SK-N-SH (cell line): ENCODE measurements at regions not wholly inside any gene's neighbourhood (a gene's known extent, or its start where the extent isn't known, plus 50 kb on each side); places are given as distances from the start of the nearest gene placed in this dataset.

Experiments
- CTCF ChIA-PET: fragments of 300-600, 350-600 bp; formaldehyde crosslinking; extraction: SDS; loops from one replicate; lab custom pipeline; 2021; lab: Yijun Ruan, JAX
- POLR2A ChIA-PET: fragments of 350-600 bp; sonication (Branson Sonifier 250); formaldehyde crosslinking; extraction: SDS; loops from one replicate; lab custom pipeline; 2020; ENCODE audit warnings: antibody characterized with exemption, inconsistent platforms; lab: Yijun Ruan, JAX
- DNase-seq: peaks from one replicate; pipeline ENCODE4 v3.0.0; 2012
- H2AFZ ChIP-seq: fragments of 200-600 bp; sonication (generic); 2 replicates; pipeline ENCODE4 v1.8.1; 2016; ENCODE audit warnings: antibody characterized with exemption, mild to moderate bottlenecking, low read depth
- H3F3A ChIP-seq: fragments of 200-600 bp; sonication (generic); replicated peaks from 2 replicates; pipeline ENCODE3; 2016; ENCODE audit warnings: antibody characterized with exemption, mild to moderate bottlenecking; ENCODE audit not compliant: insufficient read depth
- H3K27ac ChIP-seq, 2 experiments: fragments of 200-500 bp in 1 of 2; fragments of 200-600 bp in 1 of 2; sonication (Bioruptor generic) in 1 of 2; sonication (generic), shearing (Covaris generic) in 1 of 2; 2 replicates each; pipeline versions ENCODE4 v1.5.1 to v1.6.1; 2014 to 2016; ENCODE audit warnings: low read depth in 2 of 2, inconsistent platforms in 1 of 2, low read length in 1 of 2, mild to moderate bottlenecking in 1 of 2, mixed read lengths in 1 of 2
- H3K27me3 ChIP-seq: fragments of 200-600 bp; sonication (generic), shearing (Covaris generic); 2 replicates; pipeline ENCODE4 v1.6.1; 2016; ENCODE audit warnings: mixed run types; ENCODE audit not compliant: insufficient read depth
- H3K36me3 ChIP-seq, 2 experiments: fragments of 200-500 bp in 1 of 2; fragments of 200-600 bp in 1 of 2; sonication (Bioruptor generic) in 1 of 2; sonication (generic) in 1 of 2; replicated peaks in 1 of 2; 2 replicates each; pipeline versions ENCODE3 to v1.5.1; 2014 to 2016; ENCODE audit warnings: low read length in 1 of 2, mild to moderate bottlenecking in 1 of 2; ENCODE audit not compliant: insufficient read depth in 2 of 2, control insufficient read depth in 1 of 2
- H3K4me1 ChIP-seq, 2 experiments: fragments of 200-500 bp in 1 of 2; fragments of 200-600 bp in 1 of 2; sonication (Bioruptor generic) in 1 of 2; sonication (generic), shearing (Covaris generic) in 1 of 2; 2 replicates each; pipeline versions ENCODE4 v1.5.1 to v1.6.1; 2014 to 2016; ENCODE audit warnings: low read depth in 1 of 2, low read length in 1 of 2, mixed run types in 1 of 2; ENCODE audit not compliant: insufficient read depth in 2 of 2, control insufficient read depth in 1 of 2
- H3K4me2 ChIP-seq: fragments of 200-600 bp; sonication (generic), shearing (Covaris generic); 2 replicates; pipeline ENCODE4 v1.6.1; 2017; ENCODE audit warnings: mixed run types
- H3K4me3 ChIP-seq, 2 experiments: fragments of 200-500 bp in 1 of 2; fragments of 200-600 bp in 1 of 2; sonication (Bioruptor generic) in 1 of 2; sonication (generic), shearing (Covaris generic) in 1 of 2; 2 replicates each; pipeline versions ENCODE4 v1.5.1 to v1.8.1; 2014 to 2016; ENCODE audit warnings: low read depth in 2 of 2, inconsistent platforms in 1 of 2, low read length in 1 of 2, mild to moderate bottlenecking in 1 of 2, mixed read lengths in 1 of 2, moderate library complexity in 1 of 2
- H3K79me2 ChIP-seq: fragments of 200-600 bp; sonication (generic); 2 replicates; pipeline ENCODE4 v1.8.1; 2017; ENCODE audit warnings: mild to moderate bottlenecking; ENCODE audit not compliant: insufficient read depth
- H3K9ac ChIP-seq: fragments of 200-600 bp; sonication (generic); 2 replicates; pipeline ENCODE4 v1.6.1; 2017; ENCODE audit warnings: mixed run types
- H3K9me2 ChIP-seq: fragments of 200-600 bp; sonication (generic); 2 replicates; pipeline ENCODE4 v1.6.1; 2017; ENCODE audit warnings: mixed run types
- H3K9me3 ChIP-seq: fragments of 200-600 bp; sonication (generic); 2 replicates; pipeline ENCODE4 v1.6.1; 2017; ENCODE audit warnings: mixed run types, mild to moderate bottlenecking, moderate library complexity
- H4K20me1 ChIP-seq: fragments of 200-600 bp; sonication (generic); 2 replicates; pipeline ENCODE4 v1.6.1; 2017; ENCODE audit warnings: mild to moderate bottlenecking, mixed run types; ENCODE audit not compliant: insufficient read depth
- CHD2 ChIP-seq: fragments of 150-350 bp; IDR thresholded peaks from 2 replicates; pipeline ENCODE4 v1.6.1; 2018; ENCODE audit warnings: low read length; ENCODE audit not compliant: partially characterized antibody
- EP300 ChIP-seq, 2 experiments: IDR thresholded peaks; 2 replicates each; pipeline versions ENCODE4 v1.4.0 to v1.6.1; 2012; ENCODE audit warnings: borderline replicate concordance in 1 of 2, low read depth in 1 of 2, low read length in 1 of 2
- EZH2phosphoT487 ChIP-seq: fragments of 200-600 bp; sonication (generic); IDR thresholded peaks from 2 replicates; pipeline ENCODE4 v1.6.1; 2017; ENCODE audit warnings: low read depth, mixed run types, mild to moderate bottlenecking, antibody characterized with exemption, moderate library complexity, borderline replicate concordance
- FOXJ3 ChIP-seq: sonication (generic); formaldehyde crosslinking; IDR thresholded peaks from 2 replicates; pipeline ENCODE4 v1.5.1; 2020; ENCODE audit warnings: mild to moderate bottlenecking, missing genetic modification reagents
- GATA2 ChIP-seq: sonication (generic); formaldehyde crosslinking; IDR thresholded peaks from 2 replicates; pipeline ENCODE4 v1.5.0; 2020; ENCODE audit warnings: mild to moderate bottlenecking, missing genetic modification reagents
- IRF3 ChIP-seq: fragments of 150-350 bp; IDR thresholded peaks from 2 replicates; pipeline ENCODE4 v1.6.1; 2016; ENCODE audit warnings: mild to moderate bottlenecking, low read depth, low read length
- MAX ChIP-seq: IDR thresholded peaks from 2 replicates; pipeline ENCODE4 v1.4.0; 2012; ENCODE audit warnings: low read depth
- MEF2A ChIP-seq: IDR thresholded peaks from 2 replicates; pipeline ENCODE4 v1.4.0; 2012; ENCODE audit warnings: low read depth, borderline replicate concordance
- NFIC ChIP-seq: IDR thresholded peaks from 2 replicates; pipeline ENCODE4 v1.4.0; 2012; ENCODE audit warnings: borderline replicate concordance
- POLR2AphosphoS5 ChIP-seq: IDR thresholded peaks from 2 replicates; pipeline ENCODE4 v1.6.1; 2012; ENCODE audit warnings: low read depth, low read length
- SMC3 ChIP-seq: IDR thresholded peaks from 2 replicates; pipeline ENCODE4 v1.6.1; 2012; ENCODE audit warnings: low read depth, low read length, improper control_type of control experiment
- TAF1 ChIP-seq: IDR thresholded peaks from 2 replicates; pipeline ENCODE4 v1.6.1; 2012; ENCODE audit warnings: low read depth, mild to moderate bottlenecking, low read length, moderate library complexity, borderline replicate concordance
- TCF12 ChIP-seq: IDR thresholded peaks from 2 replicates; pipeline ENCODE4 v1.4.0; 2012
- USF1 ChIP-seq: IDR thresholded peaks from 2 replicates; pipeline ENCODE4 v1.4.0; 2012; ENCODE audit warnings: low read depth, borderline replicate concordance
- USF2 ChIP-seq: fragments of 150-350 bp; IDR thresholded peaks from 2 replicates; pipeline ENCODE4 v1.6.1; 2017; ENCODE audit warnings: antibody characterized with exemption, low read length, low read depth, borderline replicate concordance
- ZBTB33 ChIP-seq: IDR thresholded peaks from 2 replicates; pipeline ENCODE4 v1.4.0; 2012; ENCODE audit warnings: low read depth, borderline replicate concordance
- WGBS: methylation state at CpG from one replicate; pipeline ENCODE4 v1.1.6; 2017; ENCODE audit warnings: low lambda C conversion rate; 5-methylcytosine and 5-hydroxymethylcytosine counted together

GRCh38 chr5:163997965-163998364, 492.5 kb downstream of the MAT2B start:
- no peaks in the 10 kb centered on the region for H3K9me2 ChIP-seq
- no peaks in the 10 kb centered on the region for H3K27me3 ChIP-seq
- ChIA-PET POLR2A (no interaction called here), CTCF (interaction anchor here (1.1 kb wide), 1 partner anchor 506 kb away, joined by 3 read pairs; no protein-coding TSS in a partner anchor)
- H3K79me2 ChIP-seq, result no peaks in the 10 kb centered on the region
- no peak overlapping the region for H3K4me3 ChIP-seq
- no peaks in the 10 kb centered on the region for H3K4me1 ChIP-seq
- no peak for DNase-seq
- H3F3A ChIP-seq, result no peaks in the 10 kb centered on the region
- no peak for TF ChIP-seq USF2
- TF ChIP-seq USF1, result no peak
- no peak for TF ChIP-seq EP300 (IDR thresholded peaks at IDR 0.05; ENCODE audit: borderline replicate concordance in 1 of 2, low read depth in 1 of 2, low read length in 1 of 2)
- no peak for TF ChIP-seq TCF12
- no peak for TF ChIP-seq EZH2phosphoT487
- TF ChIP-seq POLR2AphosphoS5, result no peak
- TF ChIP-seq CHD2, result no peak
- no peaks in the 10 kb centered on the region for H3K9me3 ChIP-seq
- no peaks in the 10 kb centered on the region for H3K36me3 ChIP-seq
- no peak overlapping the region for H3K27ac ChIP-seq
- H3K9ac ChIP-seq, result no peak overlapping the region
- no peak overlapping the region for H3K4me2 ChIP-seq
- H2AFZ ChIP-seq, result no peak overlapping the region
- H4K20me1 ChIP-seq, result no peaks in the 10 kb centered on the region

- 85% methylated on average over 3 of the region's 3 CpGs for WGBS
- H4K20me1 ChIP-seq, result no peaks in the 10 kb centered on the region
- POLR2A ChIA-PET, result no interaction called here
- H3K9me3 ChIP-seq, result no peaks in the 10 kb centered on the region
- H3K36me3 ChIP-seq, result no peaks in the 10 kb centered on the region
- no peaks in the 10 kb centered on the region for H3K9me2 ChIP-seq
- no peak for TF ChIP-seq MEF2A
- TF ChIP-seq EZH2phosphoT487, result no peak
- TF ChIP-seq IRF3, result no peak
- no peak for TF ChIP-seq TAF1
- TF ChIP-seq MAX, result no peak
- TF ChIP-seq ZBTB33, result no peak
- no peak for TF ChIP-seq GATA2 (CRISPR knock-in tag)
- TF ChIP-seq FOXJ3 (CRISPR knock-in tag), result no peak
- no peak for TF ChIP-seq SMC3
- no peak for TF ChIP-seq NFIC
- no peaks in the 10 kb centered on the region for H3K4me1 ChIP-seq
- no peaks in the 10 kb centered on the region for H3F3A ChIP-seq
- no peak overlapping the region for H2AFZ ChIP-seq
- CTCF ChIA-PET, result interaction anchor here (1.9 kb wide), 1 partner anchor 13 kb away, joined by 6 read pairs; no protein-coding TSS in a partner anchor
- no peak overlapping the region for H3K27ac ChIP-seq
- H3K27me3 ChIP-seq, result no peaks in the 10 kb centered on the region
- H3K4me2 ChIP-seq, result no peak overlapping the region
- H3K79me2 ChIP-seq, result no peaks in the 10 kb centered on the region
- H3K9ac ChIP-seq, result no peak overlapping the region
- H3K4me3 ChIP-seq, result no peak overlapping the region
- no peak for DNase-seq
These were observed 494.8 kb downstream of the MAT2B start for GRCh38 chr5:164000241-164000640.
